GM11168 (cell line): ENCODE measurements at regions not wholly inside any gene's neighbourhood (a gene's known extent, or its start where the extent isn't known, plus 50 kb on each side); places are given as distances from the start of the nearest gene placed in this dataset.
"Not testable (repeated sequence)": the region's sequence is repeated elsewhere in the genome, so short reads cannot be mapped to it uniquely, and the experiment has no call there.

Experiments used
- in situ Hi-C: fragments of 300-500 bp; cut with MboI; formaldehyde crosslinking; loops from one replicate; pipeline ENCODE4 v1.12.0; 2022; ENCODE audit warnings: low sequenced_read_pairs; ENCODE audit not compliant: unreplicated experiment

DNA sequence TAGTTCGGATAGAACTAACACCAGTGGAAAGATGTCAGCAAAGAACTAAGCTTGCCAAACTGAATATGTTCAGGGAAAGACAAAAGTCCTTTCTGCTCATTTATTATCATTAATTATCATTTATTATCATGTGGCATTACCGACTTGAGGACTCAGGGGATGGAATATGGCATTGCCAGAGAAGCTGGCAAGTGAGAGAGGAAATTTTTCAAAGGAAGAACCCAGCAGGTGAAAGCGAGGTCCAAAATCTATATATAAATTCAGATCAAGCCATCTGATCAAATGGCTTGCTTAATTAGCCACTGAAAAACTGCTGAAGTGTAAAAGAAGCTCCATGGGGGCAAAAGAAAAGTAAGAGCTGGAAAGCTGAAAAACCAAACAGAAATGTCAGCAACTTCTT is 1049.6 kb upstream of the SEMA6A start:
- in situ Hi-C loops: no loop called here

DNA sequence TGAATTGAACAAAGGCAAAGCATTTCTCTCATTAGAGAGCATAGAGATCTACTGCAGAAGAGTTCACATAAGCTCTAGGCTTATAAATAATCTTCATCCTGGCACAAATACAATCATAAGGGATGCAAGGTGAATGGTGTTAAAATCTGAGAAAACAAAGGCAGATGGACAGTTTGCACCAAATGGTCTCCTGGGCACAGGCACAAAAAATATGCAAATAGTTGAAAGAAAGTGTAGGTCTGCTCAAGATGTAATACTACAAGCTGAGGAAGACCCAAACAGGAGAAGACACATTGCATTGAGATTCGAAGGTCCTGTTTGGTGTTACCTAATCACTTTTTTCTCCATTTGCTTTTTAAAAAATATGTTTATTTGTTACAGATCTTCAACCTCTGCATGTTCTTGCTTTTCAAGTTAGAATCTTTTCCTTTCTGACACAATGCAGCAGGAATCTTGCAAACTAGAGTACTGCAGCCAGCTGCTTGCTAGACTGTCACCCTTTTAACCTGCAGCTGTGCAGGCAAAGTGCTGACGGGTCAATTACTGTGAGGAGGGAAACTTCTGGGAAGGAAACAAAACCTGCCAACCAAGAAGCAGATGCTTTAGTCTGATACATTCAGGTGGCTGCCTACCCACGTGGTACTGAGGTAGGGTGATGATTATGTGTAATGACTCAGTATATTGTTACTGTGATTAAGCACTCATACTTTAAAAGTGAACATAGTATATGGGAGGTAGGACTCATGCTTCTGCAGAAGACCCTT is 1048.6 kb upstream of the SEMA6A start:
- in situ Hi-C loops: no loop called here

DNA sequence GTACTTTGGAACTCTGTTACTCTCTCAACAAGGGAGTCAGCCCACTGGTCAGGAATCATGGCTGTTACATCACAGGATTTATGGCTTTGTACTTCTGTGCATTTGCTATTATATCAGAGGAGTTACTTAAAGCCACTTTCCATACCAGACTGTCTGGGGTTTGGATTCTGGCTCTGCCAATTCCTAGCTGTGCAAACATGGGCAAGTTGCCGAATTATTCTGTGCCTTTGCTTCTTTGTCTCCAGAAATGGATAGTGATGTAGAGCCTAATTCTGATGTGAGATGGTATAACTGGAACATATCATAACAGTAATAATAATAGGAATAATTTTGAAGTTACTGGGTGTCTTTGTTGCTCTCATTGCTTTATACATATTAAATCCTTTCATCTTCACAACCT is 1047.3 kb upstream of the SEMA6A start:
- in situ Hi-C loops: no loop called here

DNA sequence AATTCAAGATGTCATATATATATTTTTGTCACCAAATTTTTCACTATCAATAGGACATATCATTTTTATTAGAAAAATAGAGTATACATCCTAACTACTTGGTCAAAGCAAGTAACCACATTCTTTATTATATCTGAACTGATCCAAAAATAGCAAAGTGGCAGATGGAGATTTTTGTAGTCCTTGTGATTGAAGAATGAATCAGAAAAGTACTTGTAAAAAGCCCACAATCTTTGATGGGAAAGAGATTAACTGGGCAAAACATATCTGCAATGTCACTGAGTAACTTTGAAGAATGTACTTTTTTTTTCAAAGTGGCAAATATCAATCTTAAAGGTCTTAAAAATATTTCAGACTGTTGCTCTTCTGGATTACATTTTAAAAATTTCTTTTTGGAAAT is 1040.6 kb upstream of the SEMA6A start:
- in situ Hi-C loops: no loop called here

DNA sequence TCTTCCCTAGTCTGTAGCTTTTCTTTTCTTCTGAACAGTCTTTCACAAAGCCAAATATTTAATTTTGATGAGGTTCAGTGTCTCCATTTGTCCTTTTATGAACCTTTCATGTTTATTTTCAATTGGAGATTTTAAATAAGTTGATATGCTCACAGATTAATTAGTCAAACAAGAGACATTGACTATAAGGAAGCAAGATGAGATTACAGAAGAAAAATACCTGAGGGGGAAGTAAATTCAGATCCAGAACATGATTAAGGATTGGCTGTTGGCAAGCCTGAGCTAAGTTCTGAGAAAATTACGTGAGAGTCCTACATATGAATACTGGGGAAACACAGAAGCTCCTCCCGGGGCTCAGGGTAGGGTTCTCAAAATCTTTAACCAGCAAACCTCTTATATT is 1039.8 kb upstream of the SEMA6A start:
- in situ Hi-C loops: no loop called here

DNA sequence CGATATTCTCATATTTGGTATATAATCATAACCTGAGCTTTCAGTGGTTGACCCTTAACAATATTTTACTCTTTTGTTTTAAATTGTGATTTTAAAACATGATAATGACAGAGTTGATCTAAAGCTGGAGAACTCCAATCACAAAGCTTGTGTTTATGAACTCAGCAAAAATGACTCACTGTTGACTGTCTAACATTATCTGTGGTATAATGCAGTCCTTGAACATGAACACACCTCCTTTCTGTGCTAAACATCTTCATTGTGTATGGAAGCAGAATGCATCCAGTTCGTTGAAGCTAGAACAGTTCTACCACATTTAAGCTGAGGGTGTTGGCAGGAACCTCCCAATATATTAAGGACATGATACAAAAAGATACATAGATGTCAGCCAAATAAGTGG is 1030.2 kb upstream of the SEMA6A start:
- in situ Hi-C loops: no loop called here

DNA sequence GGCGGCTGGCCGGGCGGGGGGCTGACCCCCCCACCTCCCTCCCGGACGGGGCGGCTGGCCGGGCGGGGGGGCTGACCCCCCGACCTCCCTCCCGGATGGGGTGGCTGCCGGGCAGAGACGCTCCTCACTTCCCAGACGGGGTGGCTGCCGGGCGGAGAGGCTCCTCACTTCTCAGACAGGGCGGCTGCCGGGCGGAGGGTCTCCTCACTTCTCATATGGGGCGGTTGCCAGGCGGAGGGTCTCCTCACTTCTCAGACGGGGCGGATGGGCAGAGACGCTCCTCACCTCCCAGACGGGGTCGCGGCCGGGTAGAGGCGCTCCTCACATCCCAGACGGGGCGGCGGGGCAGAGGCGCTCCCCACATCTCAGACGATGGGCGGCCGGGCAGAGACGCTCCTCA is 1025.2 kb upstream of the SEMA6A start:
- in situ Hi-C loops: not testable (repeated sequence)

DNA sequence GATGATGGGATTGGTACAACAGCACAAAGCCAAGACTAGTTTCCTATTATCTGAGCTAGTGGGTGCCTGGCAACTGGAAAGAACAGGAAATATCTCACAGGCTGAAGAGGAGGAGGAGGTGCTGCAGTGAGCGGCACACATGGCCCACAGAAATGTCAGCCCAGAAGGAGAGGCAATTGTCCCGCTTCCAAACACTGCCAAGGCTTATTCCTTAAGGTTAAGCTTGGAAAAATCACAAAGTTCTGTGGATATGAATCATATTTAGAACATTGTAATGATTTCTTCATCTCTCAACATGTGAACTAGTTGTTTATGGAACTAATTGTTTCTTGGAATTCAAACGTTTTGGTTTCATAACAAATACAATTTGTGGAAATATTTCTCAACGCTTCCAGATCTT is 1019.5 kb upstream of the SEMA6A start:
- in situ Hi-C loops: no loop called here

DNA sequence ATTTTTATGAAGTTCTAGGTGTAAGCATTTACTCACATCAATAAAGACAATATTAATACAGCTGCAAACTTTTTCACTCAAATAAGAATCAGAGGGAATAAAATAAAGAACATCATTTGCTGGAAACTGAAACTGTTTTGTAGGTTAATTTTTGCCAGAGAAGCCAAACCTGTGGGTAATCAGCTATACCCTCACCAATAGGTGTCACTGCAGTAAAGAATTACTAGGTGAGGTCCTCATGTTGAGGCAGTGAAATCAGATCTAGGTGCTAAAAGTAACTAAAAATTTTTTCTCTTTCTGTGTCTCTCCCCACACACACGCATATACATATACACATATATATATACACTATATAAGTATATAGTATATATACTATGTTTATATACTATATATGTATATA is 1016.3 kb upstream of the SEMA6A start:
- in situ Hi-C loops: no loop called here

DNA sequence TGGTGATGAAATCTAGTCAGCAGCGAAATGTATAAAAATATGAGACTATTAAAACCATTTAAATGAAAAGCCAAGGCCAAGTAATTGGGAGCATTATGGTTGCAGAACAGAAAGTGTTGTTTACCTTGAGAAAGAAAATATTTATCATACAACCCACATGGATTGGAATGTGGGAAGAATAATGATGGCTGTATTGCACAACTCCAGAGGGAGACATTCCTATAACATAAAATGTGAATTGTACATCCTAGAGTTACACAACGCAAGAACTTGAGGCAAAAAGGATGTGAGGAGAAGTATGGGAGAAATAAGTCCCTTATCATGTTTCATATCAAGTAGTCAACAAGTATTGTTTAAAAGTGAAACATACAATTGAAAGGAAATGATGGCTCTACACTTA is 1014.0 kb upstream of the SEMA6A start:
- in situ Hi-C loops: no loop called here

DNA sequence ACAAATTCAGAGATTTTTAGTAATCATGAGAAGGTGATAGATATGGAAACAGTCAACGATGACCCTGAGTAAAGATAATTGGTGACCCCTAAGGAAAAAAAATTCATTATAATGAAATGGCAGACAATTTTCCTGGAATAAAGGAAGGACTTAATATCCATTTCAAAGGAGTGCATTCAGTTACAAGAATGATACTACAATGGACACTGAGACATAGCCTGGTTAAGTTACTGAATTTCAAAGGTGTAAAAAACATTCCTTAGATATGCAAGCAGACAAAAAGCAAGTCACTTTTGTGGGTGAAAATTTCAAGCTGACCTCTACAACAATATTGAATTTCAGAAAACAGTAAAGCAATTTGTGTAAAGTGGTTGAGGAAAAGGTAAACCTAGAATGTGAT is 1012.5 kb upstream of the SEMA6A start:
- in situ Hi-C loops: no loop called here

DNA sequence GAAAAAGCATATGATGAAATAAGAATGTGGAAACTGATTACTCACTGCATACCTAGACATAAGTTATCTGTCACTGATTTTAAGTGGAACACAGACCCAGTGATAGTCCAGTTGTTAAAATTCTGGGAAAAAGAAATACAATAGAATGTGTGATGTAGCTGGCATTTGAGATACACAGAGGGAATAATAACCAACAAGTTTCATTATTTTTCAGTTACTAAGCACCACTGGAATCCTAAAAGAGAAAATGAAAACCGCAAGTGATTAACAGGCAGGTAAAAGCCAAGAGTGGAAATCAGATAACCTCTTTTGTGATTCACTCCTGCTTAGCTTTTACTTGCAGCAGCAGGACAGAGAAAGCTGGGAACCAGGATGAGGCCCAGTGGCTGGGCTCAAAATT is 994.0 kb upstream of the SEMA6A start:
- in situ Hi-C loops: no loop called here

DNA sequence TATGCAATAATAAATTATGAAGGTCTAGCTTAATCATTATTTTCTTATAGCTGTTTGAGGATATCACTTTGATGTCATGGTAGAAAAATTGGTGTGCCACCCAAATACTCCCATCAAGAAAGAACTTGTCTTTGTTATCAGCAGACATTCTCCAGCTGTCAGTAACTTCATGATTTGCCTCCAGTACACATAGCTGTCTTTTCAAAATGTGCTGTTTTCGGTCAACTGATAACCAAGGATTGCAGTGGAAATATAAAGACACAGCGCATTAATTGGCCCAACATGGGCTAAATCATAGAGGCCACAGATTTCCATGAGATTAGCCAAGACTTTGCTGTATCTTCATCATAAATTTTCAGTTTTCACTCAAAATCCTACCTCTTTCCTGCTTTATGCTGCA is 993.5 kb upstream of the SEMA6A start:
- in situ Hi-C loops: no loop called here

DNA sequence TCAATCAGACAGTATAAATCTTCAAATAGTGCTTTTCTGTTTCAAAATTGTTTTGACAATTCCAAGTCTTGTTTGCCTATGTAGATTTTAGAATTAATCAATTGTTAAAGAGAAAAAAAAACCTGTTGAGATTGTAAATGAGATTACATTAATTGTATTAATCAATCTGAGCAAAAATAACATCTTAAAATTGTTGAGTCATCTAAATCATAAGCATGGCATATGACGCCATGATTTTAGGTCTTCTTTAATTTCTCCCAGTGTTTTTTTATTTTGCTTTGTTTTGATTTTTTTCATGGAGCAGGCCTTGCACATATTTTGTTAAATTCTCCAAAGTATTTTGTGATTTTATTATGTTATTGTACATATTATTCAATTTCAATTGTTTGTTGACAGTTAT is 988.0 kb upstream of the SEMA6A start:
- in situ Hi-C loops: no loop called here

DNA sequence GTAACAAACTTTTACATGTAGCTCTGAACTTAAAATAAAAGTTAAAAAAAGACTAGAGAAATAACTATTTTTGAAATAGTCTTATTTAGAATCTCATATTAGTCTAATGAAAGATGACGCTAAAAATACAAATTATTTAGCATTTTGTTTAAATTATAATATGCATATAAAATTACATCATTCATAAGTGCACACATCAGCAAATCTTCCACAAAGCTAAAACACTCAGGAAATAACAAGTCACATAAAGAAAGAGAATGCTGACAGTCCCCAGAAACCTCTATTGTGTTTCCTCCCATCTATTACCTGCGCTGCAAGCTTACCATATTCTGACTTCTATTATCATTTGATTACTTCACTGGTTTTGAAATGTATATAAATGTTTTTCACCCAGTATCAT is 986.9 kb upstream of the SEMA6A start:
- in situ Hi-C loops: no loop called here

DNA sequence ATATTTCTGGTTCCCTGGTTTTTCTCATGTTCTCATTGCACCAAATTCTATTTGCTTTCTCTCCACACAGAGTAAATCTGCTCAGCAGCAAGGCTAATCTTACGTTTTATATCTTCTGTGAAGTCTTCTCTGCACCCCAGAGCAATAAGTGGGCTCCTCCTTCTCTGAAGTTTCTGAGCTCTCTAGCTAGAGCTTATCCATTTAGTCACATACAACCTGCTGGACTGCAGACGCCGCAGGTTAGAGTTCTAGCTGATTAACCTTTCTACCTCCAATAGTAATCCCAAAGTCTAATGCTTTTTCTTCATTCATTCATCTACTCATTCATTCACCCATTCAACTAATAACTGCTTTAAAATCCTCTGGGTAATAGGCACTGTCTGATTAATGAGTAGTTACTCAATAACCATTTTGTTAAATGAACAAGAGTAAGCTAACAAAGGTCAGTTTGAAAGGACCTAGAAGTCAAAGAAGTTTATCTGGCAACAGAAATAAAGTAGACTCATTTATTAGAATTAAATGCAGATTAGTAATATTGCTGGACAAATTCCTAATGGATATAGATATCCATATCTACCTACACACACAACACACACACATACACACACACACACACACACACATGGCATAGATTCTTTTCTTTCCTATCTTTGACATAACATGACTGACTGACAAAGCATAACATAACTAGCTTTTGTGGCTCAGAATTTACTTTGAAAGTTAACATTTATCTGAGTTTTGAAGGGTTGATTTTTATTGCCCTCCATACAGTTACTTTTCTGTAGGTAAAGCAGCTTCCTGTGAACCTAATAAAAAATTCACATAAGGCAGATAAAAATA is 984.6 kb upstream of the SEMA6A start:
- in situ Hi-C loops: no loop called here

DNA sequence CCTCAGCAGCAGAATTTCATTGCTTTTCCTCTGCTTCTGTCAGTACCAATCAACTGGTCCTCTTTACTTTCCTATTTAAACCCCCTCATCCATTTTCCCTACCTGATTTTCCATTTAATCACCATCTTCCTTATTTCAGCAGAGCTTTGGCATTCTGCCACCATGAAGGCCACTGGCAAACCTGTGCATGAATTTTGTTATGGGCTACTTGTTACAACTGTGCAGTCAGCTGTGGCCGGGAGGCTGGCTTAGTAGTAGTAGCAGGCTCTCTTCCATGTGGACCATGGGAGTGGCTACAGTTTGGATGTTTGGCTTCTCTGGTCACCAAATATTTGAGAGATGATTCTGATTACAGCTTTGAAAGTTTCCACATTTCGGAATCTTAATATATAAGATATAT is 976.6 kb upstream of the SEMA6A start:
- in situ Hi-C loops: no loop called here

DNA sequence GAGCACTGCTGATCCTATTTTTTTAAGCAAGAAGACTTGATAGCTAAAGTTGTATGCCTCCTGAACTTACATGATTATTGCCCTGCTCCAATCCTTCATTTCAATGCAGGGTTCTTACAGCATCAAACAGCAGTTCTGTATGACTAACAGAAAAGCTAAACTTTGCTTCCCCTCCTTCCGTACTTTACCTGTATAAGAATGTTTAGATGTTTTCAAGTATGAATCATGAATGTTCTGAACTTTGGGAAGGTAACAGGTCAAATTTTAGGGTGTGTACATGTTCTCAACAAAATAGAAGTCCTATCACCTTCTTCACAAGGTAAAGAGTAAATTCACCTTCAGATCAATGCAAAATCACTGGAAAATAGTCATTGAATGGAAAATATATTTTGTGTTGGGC is 972.6 kb upstream of the SEMA6A start:
- in situ Hi-C loops: no loop called here

DNA sequence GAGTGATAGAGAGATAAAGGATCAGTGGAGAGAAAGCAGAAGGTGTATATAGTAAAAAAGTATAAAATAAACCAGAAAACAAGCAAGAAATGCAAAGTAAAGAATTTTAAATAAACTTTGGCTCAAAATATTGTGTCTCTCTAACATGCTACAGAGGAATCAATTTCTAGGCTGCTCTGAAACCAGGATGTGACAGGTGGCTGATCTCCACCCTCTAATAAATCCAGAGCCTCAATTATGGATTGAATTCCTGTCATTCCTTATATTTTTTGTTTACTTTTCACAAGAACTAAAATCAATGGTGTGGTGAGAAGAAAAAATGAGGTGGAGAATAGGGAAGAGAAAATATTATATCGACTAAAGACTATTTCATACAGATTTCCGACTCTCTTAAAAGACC is 965.1 kb upstream of the SEMA6A start:
- in situ Hi-C loops: no loop called here

DNA sequence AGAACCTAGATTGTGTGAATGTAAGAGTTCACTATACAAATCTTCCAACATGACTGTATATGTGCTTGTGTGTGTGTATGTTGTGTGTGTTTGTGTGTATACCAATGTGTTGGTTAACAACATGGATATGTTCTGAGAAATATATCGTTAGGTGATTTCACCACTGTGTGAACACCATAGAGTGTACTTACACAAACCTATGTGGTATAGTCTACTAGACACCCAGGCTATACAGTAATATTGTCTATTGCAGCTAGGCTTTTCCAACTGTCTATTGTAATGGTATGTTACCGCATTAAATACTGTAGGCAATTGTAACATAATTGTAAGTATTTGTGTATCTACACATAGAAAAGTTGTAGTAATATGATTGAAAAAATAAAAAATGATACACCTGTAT is 959.2 kb upstream of the SEMA6A start:
- in situ Hi-C loops: no loop called here

DNA sequence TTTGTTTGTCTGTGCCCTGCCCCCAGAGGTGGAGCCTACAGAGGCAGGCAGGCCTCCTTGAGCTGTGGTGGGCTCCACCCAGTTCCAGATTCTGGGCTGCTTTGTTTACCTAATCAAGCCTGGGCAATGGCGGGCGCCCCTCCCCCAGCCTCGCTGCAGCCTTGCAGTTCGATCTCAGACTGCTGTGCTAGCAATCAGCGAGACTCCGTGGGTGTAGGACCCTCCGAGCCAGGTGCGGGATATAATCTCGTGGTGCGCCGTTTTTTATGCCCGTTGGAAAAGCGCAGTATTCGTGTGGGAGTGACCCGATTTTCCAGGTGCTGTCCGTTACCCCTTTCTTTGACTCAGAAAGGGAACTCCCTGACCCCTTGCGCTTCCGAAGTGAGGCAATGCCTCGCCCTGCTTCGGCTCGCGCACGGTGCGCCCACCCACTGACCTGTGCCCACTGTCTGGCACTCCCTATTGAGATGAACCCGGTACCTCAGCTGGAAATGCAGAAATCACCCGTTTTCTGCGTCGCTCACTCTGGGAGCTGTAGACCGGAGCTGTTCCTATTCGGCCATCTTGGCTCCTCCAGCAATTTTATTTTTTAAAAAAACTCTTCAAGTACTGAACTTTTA is 958.5 kb upstream of the SEMA6A start:
- in situ Hi-C loops: not testable (repeated sequence)
